ENCODE measurements at regions not wholly inside any gene's neighbourhood (a gene's known extent, or its start where the extent isn't known, plus 50 kb on each side); places are given as distances from the start of the nearest gene placed in this dataset.

DNA sequence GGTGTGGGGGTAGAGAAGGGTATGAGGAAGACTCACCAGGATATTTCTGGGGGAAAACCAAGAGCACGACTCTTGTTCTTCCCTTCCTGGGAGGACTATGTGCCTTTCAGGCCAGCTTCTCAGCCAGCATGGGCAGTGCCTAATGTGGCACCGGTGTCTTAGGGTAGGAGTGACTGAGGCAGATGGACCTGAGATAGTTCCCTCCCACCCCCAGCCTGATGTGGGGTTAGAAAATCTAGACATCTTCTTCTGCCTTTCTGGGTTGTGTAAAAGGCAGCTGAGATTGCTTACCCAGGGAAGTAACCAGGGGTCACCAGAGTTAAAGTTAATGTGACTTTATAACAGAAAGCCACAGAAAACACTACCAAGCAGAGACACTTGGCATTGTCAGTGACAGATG lies 127.3 kb downstream of the TMA16 start:
- Histone ChIP-seq H4K91ac (replicated peaks; ENCODE audit: insufficient read length, low read length) (no peak overlapping the region), H3K4me3 (ENCODE audit: extremely low read depth in 1 of 4, insufficient read depth in 2 of 4, low read depth in 3 of 4, low read length in 4 of 4) (no peak overlapping the region), H3K79me1 (ENCODE audit: low read depth, low read length) (no peaks in the 10 kb centered on the region), H3K27me3 (replicated peaks in 1 of 4; ENCODE audit: control insufficient read depth in 3 of 4, extremely low read depth in 1 of 4, insufficient read depth in 3 of 4, low read length in 3 of 4) (no peaks in the 10 kb centered on the region), H2BK12ac (ENCODE audit: low read depth, low read length) (no peak overlapping the region), H3K9ac (replicated peaks in 1 of 4; ENCODE audit: extremely low read depth in 1 of 4, low read depth in 3 of 4, low read length in 3 of 4) (no peak overlapping the region), H4K8ac (ENCODE audit: extremely low read depth, insufficient read depth, low read length) (no peak overlapping the region), H2BK20ac (ENCODE audit: low read length) (no peak overlapping the region), H3K79me2 (ENCODE audit: control insufficient read depth in 1 of 2, insufficient read depth in 2 of 2, low read length in 2 of 2) (no peaks in the 10 kb centered on the region), H3K18ac (ENCODE audit: extremely low read depth, low read length) (no peak overlapping the region), H2BK120ac (replicated peaks; ENCODE audit: low read depth, low read length) (no peak overlapping the region), H3K23me2 (ENCODE audit: low read depth, low read length) (no peaks in the 10 kb centered on the region), H2BK15ac (ENCODE audit: low read length) (no peak overlapping the region), H3K9me3 (ENCODE audit: insufficient read depth in 2 of 2, low read depth in 1 of 2, low read length in 1 of 2) (no peaks in the 10 kb centered on the region), H3K14ac (ENCODE audit: insufficient read length) (no peak overlapping the region), H3K56ac (replicated peaks; ENCODE audit: insufficient read length, low read depth, low read length) (no peak overlapping the region), H3K4me2 (ENCODE audit: insufficient read depth in 1 of 2, low read depth in 2 of 2, low read length in 2 of 2) (no peak overlapping the region), H3K4ac (replicated peaks; ENCODE audit: insufficient read length, low read depth, low read length) (no peak overlapping the region), H4K5ac (ENCODE audit: insufficient read length, low read depth, low read length) (no peak overlapping the region), H3K4me1 (replicated peaks in 1 of 4; ENCODE audit: control insufficient read depth in 3 of 4, insufficient read depth in 4 of 4, low read length in 3 of 4) (no peaks in the 10 kb centered on the region), H2AK5ac (ENCODE audit: low read depth, low read length) (no peak overlapping the region), H4K20me1 (replicated peaks in 1 of 2; ENCODE audit: control insufficient read depth in 1 of 2, insufficient read depth in 2 of 2, low read length in 2 of 2) (no peaks in the 10 kb centered on the region), H2BK5ac (ENCODE audit: low read depth, low read length) (no peak overlapping the region), H3K23ac (ENCODE audit: insufficient read length) (no peak overlapping the region), H3K27ac (ENCODE audit: low read depth, low read length) (no peak overlapping the region), H2AFZ (ENCODE audit: low read length) (peak overlapping the region; percentile 85), H3K36me3 (ENCODE audit: control insufficient read depth in 2 of 4, insufficient read depth in 4 of 4, low read length in 3 of 4) (no peaks in the 10 kb centered on the region)
- no peak for DNase-seq (ENCODE audit: low read depth in 1 of 2, low spot score in 2 of 2)
- CTCF ChIA-PET (ENCODE audit: partially characterized antibody), result no interaction called here
- POLR2A ChIA-PET (ENCODE audit: partially characterized antibody), result no interaction called here
- 72% methylated on average over 2 of the region's 2 CpGs; no CpG with 5 or more reads in 1 of the 2 experiments for WGBS, 2 experiments (ENCODE audit: extremely low coverage in 1 of 2, insufficient coverage in 1 of 2, insufficient read length in 1 of 2, insufficient replicate concordance in 2 of 2, low coverage in 1 of 2, low lambda C conversion rate in 2 of 2, missing lambda C conversion rate in 1 of 2)
- no peak for FAIRE-seq
- no peak for TF ChIP-seq BACH1 (IDR thresholded peaks at IDR 0.05; ENCODE audit: low read length)
- TF ChIP-seq ZNF274 (IDR thresholded peaks at IDR 0.05; ENCODE audit: borderline replicate concordance, extremely low read depth, low read length), result no peak
- TF ChIP-seq, protein P1, sequence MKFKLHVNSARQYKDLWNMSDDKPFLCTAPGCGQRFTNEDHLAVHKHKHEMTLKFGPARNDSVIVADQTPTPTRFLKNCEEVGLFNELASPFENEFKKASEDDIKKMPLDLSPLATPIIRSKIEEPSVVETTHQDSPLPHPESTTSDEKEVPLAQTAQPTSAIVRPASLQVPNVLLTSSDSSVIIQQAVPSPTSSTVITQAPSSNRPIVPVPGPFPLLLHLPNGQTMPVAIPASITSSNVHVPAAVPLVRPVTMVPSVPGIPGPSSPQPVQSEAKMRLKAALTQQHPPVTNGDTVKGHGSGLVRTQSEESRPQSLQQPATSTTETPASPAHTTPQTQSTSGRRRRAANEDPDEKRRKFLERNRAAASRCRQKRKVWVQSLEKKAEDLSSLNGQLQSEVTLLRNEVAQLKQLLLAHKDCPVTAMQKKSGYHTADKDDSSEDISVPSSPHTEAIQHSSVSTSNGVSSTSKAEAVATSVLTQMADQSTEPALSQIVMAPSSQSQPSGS (IDR thresholded peaks at IDR 0.05; ENCODE audit: low read length), result no peak
- TF ChIP-seq RFX5 (IDR thresholded peaks at IDR 0.05; ENCODE audit: borderline replicate concordance, low read depth, low read length), result no peak
- no peak for TF ChIP-seq KDM1A (IDR thresholded peaks at IDR 0.05; ENCODE audit: borderline replicate concordance, low read length)
- TF ChIP-seq CTBP2 (IDR thresholded peaks at IDR 0.05; ENCODE audit: borderline replicate concordance, insufficient read depth, insufficient read length, low read length), result no peak
- no peak for TF ChIP-seq GABPA (IDR thresholded peaks at IDR 0.05; ENCODE audit: borderline replicate concordance, insufficient read depth, low read length)
- TF ChIP-seq, protein P2, sequence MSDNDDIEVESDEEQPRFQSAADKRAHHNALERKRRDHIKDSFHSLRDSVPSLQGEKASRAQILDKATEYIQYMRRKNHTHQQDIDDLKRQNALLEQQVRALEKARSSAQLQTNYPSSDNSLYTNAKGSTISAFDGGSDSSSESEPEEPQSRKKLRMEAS (IDR thresholded peaks at IDR 0.05), result no peak
- TF ChIP-seq JUN (IDR thresholded peaks at IDR 0.05; ENCODE audit: low read depth, low read length), result no peak
- no peak for TF ChIP-seq JUND (IDR thresholded peaks at IDR 0.05; ENCODE audit: low read length)
- no peak for TF ChIP-seq YY1 (IDR thresholded peaks at IDR 0.05; ENCODE audit: low read depth, low read length)
- no peak for TF ChIP-seq KDM4A (IDR thresholded peaks at IDR 0.05; ENCODE audit: low read depth, low read length, severe bottlenecking)

Measured in H1 (cell line).